Heart left ventricle (tissue), 16 donors: ENCODE measurements at regions not wholly inside any gene's neighbourhood (a gene's known extent, or its start where the extent isn't known, plus 50 kb on each side); places are given as distances from the start of the nearest gene placed in this dataset.

Source experiments
- ATAC-seq, 4 donors: fragments of 200-7000 bp; cut with Tn5 transposase; one replicate each; pipeline ENCODE4 v1.9.1; 2020 to 2022; ENCODE audit warnings: moderate library complexity in 4 of 4, mild to moderate bottlenecking in 3 of 4, moderate number of reproducible peaks in 1 of 4
- DNase-seq, 5 donors: peaks; one replicate each; pipeline ENCODE4 v3.0.0-alpha.2; 2020
- H3K27ac ChIP-seq, 12 donors: fragments of 200-600 bp; sonication (generic) in 4 of 12; one replicate each; pipeline versions ENCODE4 v1.5.0 to v1.8.0; 2016 to 2022; ENCODE audit warnings: mild to moderate bottlenecking in 2 of 12
- H3K27me3 ChIP-seq, 9 donors: fragments of 200-600 bp; sonication (generic) in 2 of 9; one replicate each; pipeline versions ENCODE4 v1.5.1 to v1.8.0; 2016 to 2022; ENCODE audit warnings: mild to moderate bottlenecking in 3 of 9
- H3K36me3 ChIP-seq, 9 donors: fragments of 200-600 bp; sonication (generic) in 2 of 9; one replicate each; pipeline versions ENCODE4 v1.5.0 to v1.8.0; 2018 to 2022; ENCODE audit warnings: mild to moderate bottlenecking in 2 of 9
- H3K4me1 ChIP-seq, 12 donors: fragments of 200-600 bp; sonication (generic) in 4 of 12; one replicate each; pipeline versions ENCODE4 v1.5.0 to v1.8.0; 2016 to 2022; ENCODE audit warnings: mild to moderate bottlenecking in 3 of 12
- H3K4me3 ChIP-seq, 12 donors: fragments of 200-600 bp; sonication (generic) in 4 of 12; one replicate each; pipeline versions ENCODE4 v1.5.0 to v1.8.0; 2017 to 2022; ENCODE audit warnings: mild to moderate bottlenecking in 9 of 12, moderate library complexity in 4 of 12
- H3K9me3 ChIP-seq, 12 donors: fragments of 200-600 bp; sonication (generic) in 4 of 12; one replicate each; pipeline versions ENCODE4 v1.5.0 to v1.8.0; 2016 to 2022; ENCODE audit warnings: mild to moderate bottlenecking in 1 of 12
- POLR2A ChIP-seq, 2 donors: fragments of 450-650 bp; IDR thresholded peaks; one replicate each; pipeline ENCODE4 v1.6.1; 2017; ENCODE audit warnings: antibody characterized with exemption in 2 of 2, mild to moderate bottlenecking in 2 of 2, moderate library complexity in 2 of 2
- WGBS, 4 donors: extraction: QIAGEN DNeasy Blood & Tissue Kit in 2 of 4; methylation state at CpG; one replicate each; pipeline versions ENCODE4 v1.1.5 to v1.1.7; 2013 to 2018; 5-methylcytosine and 5-hydroxymethylcytosine counted together
- intact Hi-C, 10 donors: fragments of 100-400 bp; cut with DNase I; formaldehyde crosslinking; loops; one replicate each; pipeline versions ENCODE4 v1.11.1 to v1.14.2; 2022
- TF ChIP-seq, protein P1 (sequence below), 12 donors: fragments of 200-600 bp; sonication (generic) in 4 of 12; IDR thresholded peaks; one replicate each; pipeline versions ENCODE4 v1.5.0 to v1.8.0; 2018 to 2022; ENCODE audit warnings: antibody characterized with exemption in 12 of 12, mild to moderate bottlenecking in 5 of 12
- donor health status: ischemic (EF 13 %, LVEDD 7.1; RV severe dilation, severe dysfunction).
- donor health status: healthy with polysubstance abuse.
- donor health status: DM: no; HTN: yes; CAD: no.
- donor health status: DM: no; HTN: no; CAD: no.
- donor health status: ischemic (EF 25% LVEDD 6.9; RV normal size, moderate dysfunction).
- donor health status: ischemic (EF 25% LVEDD 5.7; RV mildly dilated, moderate dysfunction).
- donor health status: healthy.
- donor health status: DM: yes; HTN: yes; CAD: no.
- donor health status: ischemic (EF 35%, LVEDD 5.7; RV mildly dilated, moderate dysfunction).
- donor health status: nonischemic (EF 11% LVEDD 7.7; RV severe dilation, severe dysfunction).
- donor health status: DM: yes; HTN: yes; CAD: no.
- donor health status: PGD.
- donor health status: ischemic (EF 29% LVEDD 5.4; RV normal size, mild dysfunction).
- donor health status: nonischemic (EF 23%, LVEDD 6.1; RV moderate dilation, normal function).

DNA sequence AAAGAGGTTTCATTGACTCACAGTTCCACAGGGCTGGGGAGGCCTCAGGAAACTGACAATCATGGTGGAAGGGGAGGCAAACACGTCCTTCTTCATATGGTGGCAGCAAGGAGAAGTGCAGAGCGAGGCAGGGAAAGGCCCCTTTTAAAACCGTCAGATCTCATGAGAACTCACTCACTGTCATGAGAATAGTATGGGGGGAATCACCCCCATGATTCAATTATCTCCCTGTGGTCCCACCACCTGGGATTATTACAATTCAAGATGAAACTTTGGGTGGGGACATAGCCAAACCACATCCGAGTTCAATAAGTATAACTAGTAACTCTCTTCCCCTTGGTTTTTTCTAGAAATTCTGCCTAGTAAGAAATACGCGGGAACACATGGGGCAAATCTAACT, 94.9 kb downstream of the AXIN2 start:
- no peaks in the 10 kb centered on the region for H3K9me3 ChIP-seq
- no peaks in the 10 kb centered on the region for H3K36me3 ChIP-seq
- no peaks in the 10 kb centered on the region for H3K27me3 ChIP-seq
- ATAC-seq, result no peak
- no peak overlapping the region for H3K4me3 ChIP-seq
- H3K27ac ChIP-seq, result no peak overlapping the region
- H3K4me1 ChIP-seq, result peaks cover 0 to 9% (median 0%) of the 10 kb centered on the region in 12 donors
- intact Hi-C loops, result no loop called here
- TF ChIP-seq, protein P1, sequence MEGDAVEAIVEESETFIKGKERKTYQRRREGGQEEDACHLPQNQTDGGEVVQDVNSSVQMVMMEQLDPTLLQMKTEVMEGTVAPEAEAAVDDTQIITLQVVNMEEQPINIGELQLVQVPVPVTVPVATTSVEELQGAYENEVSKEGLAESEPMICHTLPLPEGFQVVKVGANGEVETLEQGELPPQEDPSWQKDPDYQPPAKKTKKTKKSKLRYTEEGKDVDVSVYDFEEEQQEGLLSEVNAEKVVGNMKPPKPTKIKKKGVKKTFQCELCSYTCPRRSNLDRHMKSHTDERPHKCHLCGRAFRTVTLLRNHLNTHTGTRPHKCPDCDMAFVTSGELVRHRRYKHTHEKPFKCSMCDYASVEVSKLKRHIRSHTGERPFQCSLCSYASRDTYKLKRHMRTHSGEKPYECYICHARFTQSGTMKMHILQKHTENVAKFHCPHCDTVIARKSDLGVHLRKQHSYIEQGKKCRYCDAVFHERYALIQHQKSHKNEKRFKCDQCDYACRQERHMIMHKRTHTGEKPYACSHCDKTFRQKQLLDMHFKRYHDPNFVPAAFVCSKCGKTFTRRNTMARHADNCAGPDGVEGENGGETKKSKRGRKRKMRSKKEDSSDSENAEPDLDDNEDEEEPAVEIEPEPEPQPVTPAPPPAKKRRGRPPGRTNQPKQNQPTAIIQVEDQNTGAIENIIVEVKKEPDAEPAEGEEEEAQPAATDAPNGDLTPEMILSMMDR (IDR thresholded peaks at IDR 0.05), result no peak
- no peak for TF ChIP-seq POLR2A (IDR thresholded peaks at IDR 0.05)
- WGBS, 4 donors, result 88 to 93% (median 91%) methylated on average over 6 of the region's 6 CpGs
- DNase-seq, result no peak

DNA sequence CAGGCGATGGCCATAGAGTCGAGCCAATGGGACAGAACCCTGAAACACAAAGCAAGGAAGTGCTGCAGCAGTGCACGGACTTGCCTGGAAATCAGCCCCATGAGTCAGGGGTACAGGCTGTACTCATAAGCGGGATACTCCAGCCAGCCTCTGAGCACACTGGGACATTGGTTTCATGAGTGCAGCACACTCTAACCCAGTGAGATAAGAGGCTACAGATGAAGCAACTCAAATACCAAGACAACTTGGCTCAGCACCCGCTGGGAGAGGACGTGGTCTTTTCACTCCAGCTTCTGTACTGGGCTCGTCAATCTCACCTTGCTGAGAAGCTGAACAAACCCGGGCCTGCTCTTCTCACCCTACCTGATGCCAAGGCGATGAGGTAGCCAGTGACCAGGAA, 98.2 kb downstream of the AXIN2 start:
- intact Hi-C loops, result loop anchor here in 7 of 10 donors (1.0 to 5.0 kb wide), 6 partner anchors 79 to 96 kb away; no protein-coding TSS in a partner anchor
- Histone ChIP-seq H3K4me3 (no peak overlapping the region), H3K9me3 (no peaks in the 10 kb centered on the region), H3K36me3 (no peaks in the 10 kb centered on the region), H3K27ac (peak overlapping the region; percentile 32 to 84 (median 68)), H3K4me1 (peaks cover 0 to 9% (median 0%) of the 10 kb centered on the region in 12 donors), H3K27me3 (peaks cover 0 to 2% (median 0%) of the 10 kb centered on the region in 9 donors)
- no peak for TF ChIP-seq POLR2A (IDR thresholded peaks at IDR 0.05)
- TF ChIP-seq, protein P1 (IDR thresholded peaks at IDR 0.05), result no peak
- peak; percentile 40 to 93 (median 75) for DNase-seq
- ATAC-seq, result peak; percentile 98 to 99 (median 98)
- WGBS, 4 donors, result 17 to 50% (median 37%) methylated on average over 8 to 9 of the region's 9 CpGs

DNA sequence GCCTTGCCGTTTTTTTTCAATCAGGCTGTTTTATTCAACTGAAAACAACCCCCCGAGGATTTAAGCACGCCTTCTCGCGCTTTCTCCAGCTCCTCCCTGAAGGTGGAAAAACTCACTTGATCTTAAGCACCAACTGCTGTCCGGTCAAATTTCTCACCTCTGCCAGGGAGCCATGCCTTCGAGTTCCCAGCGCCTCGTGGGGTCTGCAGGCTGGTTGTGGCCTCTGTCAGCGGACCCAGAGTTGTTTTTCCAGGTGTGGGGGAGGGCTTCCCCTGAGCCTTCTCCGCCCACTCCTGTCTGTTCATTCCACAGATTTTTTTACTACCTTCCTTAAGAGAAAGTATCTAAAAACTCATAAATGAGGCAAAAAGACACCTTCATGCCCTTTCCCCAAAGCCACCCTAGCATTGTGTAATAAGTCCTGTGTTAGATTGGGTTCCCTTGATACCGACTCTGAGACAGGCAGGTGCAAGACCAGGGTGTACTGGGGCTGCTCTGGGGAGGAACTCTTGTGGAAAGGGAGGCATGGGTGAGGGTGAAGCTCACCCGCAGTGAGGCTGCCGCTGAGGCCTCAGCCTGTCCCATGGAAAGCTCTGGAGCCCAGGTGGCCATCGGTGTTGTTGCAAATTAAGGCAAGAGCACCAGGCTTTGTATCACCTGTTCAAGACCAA, 101.6 kb downstream of the AXIN2 start:
- intact Hi-C loops, result loop anchor here in 8 of 10 donors (5.0 to 10.0 kb wide), 7 partner anchors 82 to 707 kb away; no protein-coding TSS in a partner anchor
- DNase-seq, result no peak
- Histone ChIP-seq H3K27ac (no peak overlapping the region), H3K9me3 (no peaks in the 10 kb centered on the region), H3K4me3 (no peak overlapping the region), H3K27me3 (peaks cover 0 to 2% (median 0%) of the 10 kb centered on the region in 9 donors), H3K36me3 (no peaks in the 10 kb centered on the region), H3K4me1 (peaks cover 0 to 28% (median 7%) of the 10 kb centered on the region in 12 donors)
- TF ChIP-seq, protein P1 (IDR thresholded peaks at IDR 0.05), result no peak
- TF ChIP-seq POLR2A (IDR thresholded peaks at IDR 0.05), result no peak
- no peak for ATAC-seq
- 52 to 67% (median 60%) methylated on average over 13 to 15 of the region's 15 CpGs for WGBS, 4 donors

DNA sequence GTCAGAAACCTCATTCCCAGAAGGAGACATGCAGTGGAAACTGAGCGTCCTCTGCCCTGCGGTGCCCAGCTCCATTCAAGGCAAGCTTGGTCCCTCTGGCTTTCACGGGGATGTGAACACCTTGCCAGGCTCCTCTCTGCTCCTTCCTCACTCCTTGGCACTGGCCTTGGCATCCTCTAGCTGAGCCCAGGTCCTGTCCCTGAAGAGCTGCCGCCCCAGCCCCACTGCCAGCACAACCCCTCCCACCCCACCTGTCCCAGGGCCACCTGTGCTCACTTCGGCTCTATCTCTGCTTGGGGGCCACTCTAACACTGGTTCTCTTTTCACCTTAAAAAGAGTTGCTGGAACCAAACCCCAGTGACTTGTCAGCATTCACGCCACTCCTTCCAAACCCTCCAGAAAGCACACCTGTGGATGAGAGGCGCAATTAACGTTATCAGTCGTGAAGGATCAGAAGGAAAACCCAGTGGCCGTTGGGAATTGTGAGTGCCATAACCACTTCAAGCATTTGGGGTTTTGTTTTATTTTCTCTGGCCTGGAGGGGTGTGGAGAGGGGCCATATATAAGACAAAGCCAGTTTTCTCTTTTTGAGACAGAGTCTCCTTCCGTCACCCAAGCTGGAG, 103.7 kb downstream of the AXIN2 start:
- Histone ChIP-seq H3K36me3 (no peaks in the 10 kb centered on the region), H3K27ac (peak overlapping the region in 2 of 12 donors; percentile 64 to 72), H3K4me3 (no peak overlapping the region), H3K27me3 (peaks cover 0 to 2% (median 0%) of the 10 kb centered on the region in 9 donors), H3K4me1 (peaks cover 0 to 19% (median 5%) of the 10 kb centered on the region in 12 donors), H3K9me3 (no peaks in the 10 kb centered on the region)
- TF ChIP-seq, protein P1 (IDR thresholded peaks at IDR 0.05), result no peak
- TF ChIP-seq POLR2A (IDR thresholded peaks at IDR 0.05), result no peak
- no peak for ATAC-seq
- intact Hi-C loops, result loop anchor here in 8 of 10 donors (2.0 to 10.0 kb wide), 9 partner anchors 95 to 710 kb away; no protein-coding TSS in a partner anchor
- WGBS, 4 donors, result 75 to 90% (median 77%) methylated on average over 9 to 11 of the region's 11 CpGs
- no peak for DNase-seq
